Trophoblast cell (in vitro differentiated cells and primary cell): ENCODE measurements at regions not wholly inside any gene's neighbourhood (a gene's known extent, or its start where the extent isn't known, plus 50 kb on each side); places are given as distances from the start of the nearest gene placed in this dataset.

Experiments used
- DNase-seq, 2 donors: peaks; one replicate each; pipeline ENCODE4 v3.0.0-alpha.2; 2016
- H2AFZ ChIP-seq: 2 replicates; pipeline ENCODE4 v1.6.1; 2013; ENCODE audit warnings: low read length, moderate library complexity, mild to moderate bottlenecking; ENCODE audit not compliant: insufficient read depth, poor library complexity
- H2AK5ac ChIP-seq: 2 replicates; pipeline ENCODE4 v1.6.1; 2013; ENCODE audit warnings: mild to moderate bottlenecking, low read length
- H2BK120ac ChIP-seq: 2 replicates; pipeline ENCODE4 v1.6.1; 2013; ENCODE audit warnings: low read length, mild to moderate bottlenecking, moderate library complexity; ENCODE audit not compliant: insufficient read depth, poor library complexity
- H2BK12ac ChIP-seq: 2 replicates; pipeline ENCODE4 v1.6.1; 2013; ENCODE audit warnings: mild to moderate bottlenecking, low read length, moderate library complexity
- H2BK5ac ChIP-seq: 2 replicates; pipeline ENCODE4 v1.6.1; 2013; ENCODE audit warnings: low read length, low read depth, moderate library complexity, mild to moderate bottlenecking; ENCODE audit not compliant: poor library complexity
- H3K14ac ChIP-seq: 2 replicates; pipeline ENCODE4 v1.6.1; 2013; ENCODE audit warnings: mild to moderate bottlenecking, low read length
- H3K18ac ChIP-seq: 2 replicates; pipeline ENCODE4 v1.6.1; 2013; ENCODE audit warnings: mild to moderate bottlenecking, low read length
- H3K23ac ChIP-seq: 2 replicates; pipeline ENCODE4 v1.6.1; 2013; ENCODE audit warnings: low read length
- H3K27ac ChIP-seq: 2 replicates; pipeline ENCODE4 v1.5.1; 2013; ENCODE audit warnings: low read depth, mild to moderate bottlenecking, inconsistent platforms, low read length, moderate library complexity
- H3K27me3 ChIP-seq: 2 replicates; pipeline ENCODE4 v1.6.1; 2013; ENCODE audit warnings: inconsistent platforms, mild to moderate bottlenecking, low read length, moderate library complexity; ENCODE audit not compliant: insufficient read depth
- H3K36me3 ChIP-seq, 2 experiments: 1 replicate in 1 of 2; 2 replicates in 1 of 2; pipeline ENCODE4 v1.6.1; 2013; ENCODE audit warnings: low read length in 2 of 2, mild to moderate bottlenecking in 2 of 2, moderate library complexity in 1 of 2; ENCODE audit not compliant: insufficient read depth in 2 of 2, control insufficient read depth in 1 of 2
- H3K4ac ChIP-seq: 2 replicates; pipeline ENCODE4 v1.6.1; 2013; ENCODE audit warnings: low read depth, mild to moderate bottlenecking, low read length, moderate library complexity
- H3K4me1 ChIP-seq, 2 experiments: 1 replicate in 1 of 2; 2 replicates in 1 of 2; pipeline ENCODE4 v1.6.1; 2013; ENCODE audit warnings: low read length in 2 of 2, mild to moderate bottlenecking in 2 of 2, moderate library complexity in 1 of 2; ENCODE audit not compliant: insufficient read depth in 2 of 2, control insufficient read depth in 1 of 2
- H3K4me2 ChIP-seq: 2 replicates; pipeline ENCODE4 v1.6.1; 2013; ENCODE audit warnings: inconsistent platforms, mild to moderate bottlenecking, low read length, moderate library complexity
- H3K4me3 ChIP-seq: 2 replicates; pipeline ENCODE4 v1.5.1; 2013; ENCODE audit warnings: mild to moderate bottlenecking, low read depth, low read length, inconsistent platforms
- H3K79me1 ChIP-seq: one replicate; pipeline ENCODE4 v1.6.1; 2013; ENCODE audit warnings: low read length
- H3K79me2 ChIP-seq: 2 replicates; pipeline ENCODE4 v1.6.1; 2013; ENCODE audit warnings: low read length, mild to moderate bottlenecking; ENCODE audit not compliant: control insufficient read depth, insufficient read depth, poor library complexity
- H3K9ac ChIP-seq: 2 replicates; pipeline ENCODE4 v1.6.1; 2013; ENCODE audit warnings: mild to moderate bottlenecking, low read length
- H3K9me3 ChIP-seq: 2 replicates; pipeline ENCODE4 v1.6.1; 2013; ENCODE audit warnings: low read depth, mild to moderate bottlenecking, control low read depth, inconsistent platforms, low read length; ENCODE audit not compliant: insufficient read depth
- H4K12ac ChIP-seq: 2 replicates; pipeline ENCODE4 v1.6.1; 2013; ENCODE audit warnings: low read depth, mild to moderate bottlenecking, low read length, moderate library complexity
- H4K8ac ChIP-seq: 2 replicates; pipeline ENCODE4 v1.6.1; 2013; ENCODE audit warnings: low read depth, mild to moderate bottlenecking, low read length, moderate library complexity
- H4K91ac ChIP-seq: one replicate; pipeline ENCODE4 v1.6.1; 2013; ENCODE audit warnings: low read depth, mild to moderate bottlenecking, low read length, moderate library complexity
- WGBS: extraction: QIAGEN DNeasy Blood & Tissue Kit; methylation state at CpG from one replicate; pipeline ENCODE4 v1.1.7; 2013; ENCODE audit warnings: missing lambda C conversion rate; ENCODE audit not compliant: insufficient read length, insufficient coverage; ENCODE audit errors: extremely low coverage; 5-methylcytosine and 5-hydroxymethylcytosine counted together

DNA sequence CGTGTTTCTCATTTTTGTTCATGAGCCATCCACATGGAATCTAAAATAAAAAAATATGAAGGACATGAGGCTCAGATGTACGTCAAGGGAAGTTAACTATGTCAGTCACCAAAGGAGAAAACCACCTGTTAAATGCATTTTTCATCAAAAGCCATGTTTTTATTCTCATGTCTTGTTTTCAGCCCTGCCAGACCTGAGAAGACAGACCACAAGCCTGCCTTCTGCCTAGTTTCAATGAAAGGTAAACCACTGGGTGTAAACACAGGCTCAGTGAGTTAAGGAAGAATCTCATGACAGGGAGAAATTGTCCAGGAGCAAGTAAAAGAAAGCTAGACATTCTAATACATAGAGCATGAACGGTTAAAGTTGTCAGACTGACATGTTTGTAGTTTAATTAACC, 52.3 kb upstream of the TNIP3 start:
- DNase-seq, result peak in 1 of 2 donors; percentile 17
- no peaks in the 10 kb centered on the region for H3K9me3 ChIP-seq
- no peak overlapping the region for H3K14ac ChIP-seq
- no peak overlapping the region for H2BK120ac ChIP-seq
- H4K8ac ChIP-seq, result no peak overlapping the region
- H3K79me2 ChIP-seq, result no peaks in the 10 kb centered on the region
- H3K4ac ChIP-seq, result no peak overlapping the region
- no peak overlapping the region for H3K4me2 ChIP-seq
- no peak overlapping the region for H2BK12ac ChIP-seq
- H3K9ac ChIP-seq, result no peak overlapping the region
- no peak overlapping the region for H3K23ac ChIP-seq
- H4K91ac ChIP-seq, result no peak overlapping the region
- WGBS, result no CpG with 5 or more reads among the region's 3 CpGs
- no peaks in the 10 kb centered on the region for H3K4me1 ChIP-seq
- no peak overlapping the region for H3K18ac ChIP-seq
- H4K12ac ChIP-seq, result no peak overlapping the region
- H2AK5ac ChIP-seq, result no peak overlapping the region
- no peak overlapping the region for H2BK5ac ChIP-seq
- H3K27me3 ChIP-seq, result no peaks in the 10 kb centered on the region
- no peak overlapping the region for H3K4me3 ChIP-seq
- H3K79me1 ChIP-seq, result no peaks in the 10 kb centered on the region
- H3K27ac ChIP-seq, result no peak overlapping the region
- H3K36me3 ChIP-seq, result no peaks in the 10 kb centered on the region
- no peak overlapping the region for H2AFZ ChIP-seq

DNA sequence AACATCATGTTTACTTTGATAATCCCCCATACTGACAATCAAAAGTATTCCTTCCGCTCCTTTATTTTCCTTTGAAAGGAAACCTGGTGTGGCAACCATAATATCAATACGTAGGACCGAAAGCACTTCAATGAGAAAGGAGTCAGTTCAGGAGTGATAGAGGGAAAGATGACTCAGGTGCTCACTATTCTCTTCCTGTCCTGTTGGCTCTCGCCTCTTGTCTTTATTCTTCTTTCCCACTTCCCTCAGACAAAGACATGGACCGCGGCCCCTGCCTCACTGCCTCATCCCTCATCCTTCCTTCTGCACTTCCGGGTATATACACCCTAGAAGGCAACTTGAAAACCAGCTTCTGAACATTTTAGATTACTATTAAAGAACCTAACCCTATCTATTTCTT, 49.8 kb upstream of the TNIP3 start:
- no CpG with 5 or more reads among the region's 7 CpGs for whole genome bisulfite sequencing
- Histone ChIP-seq H3K36me3 (no peaks in the 10 kb centered on the region), H3K27me3 (no peaks in the 10 kb centered on the region), H3K23ac (no peak overlapping the region), H3K4ac (no peak overlapping the region), H4K12ac (no peak overlapping the region), H3K9me3 (no peaks in the 10 kb centered on the region), H2BK12ac (no peak overlapping the region), H3K27ac (no peak overlapping the region), H2AK5ac (no peak overlapping the region), H3K9ac (no peak overlapping the region), H4K91ac (no peak overlapping the region), H3K18ac (no peak overlapping the region), H3K14ac (no peak overlapping the region), H3K4me2 (no peak overlapping the region), H2AFZ (no peak overlapping the region), H4K8ac (no peak overlapping the region), H3K79me1 (no peaks in the 10 kb centered on the region), H2BK120ac (no peak overlapping the region), H3K4me3 (no peak overlapping the region), H3K79me2 (no peaks in the 10 kb centered on the region), H2BK5ac (no peak overlapping the region), H3K4me1 (no peaks in the 10 kb centered on the region)
- DNase-seq, result peak in 1 of 2 donors; percentile 13
